OCI-LY1 (cell line): ENCODE measurements at regions not wholly inside any gene's neighbourhood (a gene's known extent, or its start where the extent isn't known, plus 50 kb on each side); places are given as distances from the start of the nearest gene placed in this dataset.

Experiments
- H2AFZ ChIP-seq: fragments of 200-600 bp; sonication (generic), shearing (Covaris generic); 2 replicates; pipeline ENCODE4 v1.6.0; 2014; ENCODE audit warnings: antibody characterized with exemption, mild to moderate bottlenecking, low read length
- H3F3A ChIP-seq: fragments of 200-600 bp; sonication (generic), shearing (Covaris generic); 2 replicates; pipeline ENCODE4 v1.6.0; 2014; ENCODE audit warnings: mild to moderate bottlenecking, antibody characterized with exemption, low read length, moderate library complexity; ENCODE audit not compliant: insufficient read depth
- H3K27ac ChIP-seq: fragments of 200-600 bp; sonication (generic); 2 replicates; pipeline ENCODE4 v1.5.1; 2014; ENCODE audit warnings: low read length, mixed run types, mild to moderate bottlenecking, low read depth; ENCODE audit not compliant: poor library complexity, severe bottlenecking
- H3K27me3 ChIP-seq: fragments of 200-600 bp; sonication (generic); 2 replicates; pipeline ENCODE4 v1.6.0; 2014; ENCODE audit warnings: antibody characterized with exemption, mild to moderate bottlenecking, low read length, moderate library complexity; ENCODE audit not compliant: insufficient read depth
- H3K36me3 ChIP-seq: fragments of 200-600 bp; sonication (generic); 2 replicates; pipeline ENCODE4 v1.6.1; 2014; ENCODE audit warnings: mild to moderate bottlenecking, antibody characterized with exemption, low read length, moderate library complexity, mixed read lengths; ENCODE audit not compliant: insufficient read depth
- H3K4me1 ChIP-seq: fragments of 200-600 bp; sonication (generic); 2 replicates; pipeline ENCODE4 v1.5.1; 2014; ENCODE audit warnings: mild to moderate bottlenecking, low read length, moderate library complexity; ENCODE audit not compliant: insufficient read depth, severe bottlenecking
- H3K4me2 ChIP-seq: fragments of 200-600 bp; sonication (generic), shearing (Covaris generic); 2 replicates; pipeline ENCODE4 v1.6.1; 2014; ENCODE audit warnings: low read length
- H3K4me3 ChIP-seq: fragments of 200-600 bp; sonication (generic); 2 replicates; pipeline ENCODE4 v1.5.1; 2014; ENCODE audit warnings: low read length, low read depth, mild to moderate bottlenecking, mixed read lengths; ENCODE audit not compliant: poor library complexity, severe bottlenecking
- H3K79me2 ChIP-seq: fragments of 200-600 bp; shearing (Covaris generic); 2 replicates; pipeline ENCODE4 v1.6.1; 2016; ENCODE audit warnings: mixed run types, low read length, mixed read lengths; ENCODE audit not compliant: insufficient read depth
- H3K9ac ChIP-seq: fragments of 200-600 bp; sonication (generic), shearing (Covaris generic); 2 replicates; pipeline ENCODE4 v1.6.1; 2014; ENCODE audit warnings: mild to moderate bottlenecking, low read length, mixed read lengths
- H3K9me2 ChIP-seq: fragments of 200-600 bp; sonication (generic), shearing (Covaris generic); 2 replicates; pipeline ENCODE4 v1.6.1; 2014; ENCODE audit warnings: low read depth, mild to moderate bottlenecking, low read length, mixed read lengths
- H3K9me3 ChIP-seq: fragments of 200-600 bp; shearing (Covaris generic); 2 replicates; pipeline ENCODE4 v1.6.1; 2014; ENCODE audit warnings: low read length, mixed read lengths
- H4K20me1 ChIP-seq: fragments of 200-600 bp; sonication (generic), shearing (Covaris generic); 2 replicates; pipeline ENCODE4 v1.6.0; 2016; ENCODE audit warnings: mild to moderate bottlenecking, low read length; ENCODE audit not compliant: insufficient read depth
- EZH2 ChIP-seq: fragments of 200-600 bp; sonication (generic), shearing (Covaris generic); IDR thresholded peaks from 2 replicates; pipeline ENCODE4 v1.8.0; 2017; ENCODE audit warnings: borderline replicate concordance, mixed run types, mild to moderate bottlenecking, antibody characterized with exemption, low read length, moderate library complexity, mixed read lengths
- TF ChIP-seq, protein P1 (sequence below): fragments of 200-600 bp; sonication (generic), shearing (Covaris generic); IDR thresholded peaks from 2 replicates; pipeline ENCODE4 v1.5.1; 2017; ENCODE audit warnings: mild to moderate bottlenecking, antibody characterized with exemption, low read length, moderate library complexity, mixed read lengths

GRCh38 chr3:96300743-96301142 lies 513.7 kb upstream of the EPHA6 start:
- H3K9me2 ChIP-seq = no peaks in the 10 kb centered on the region
- H3K27ac ChIP-seq = no peak overlapping the region

DNA sequence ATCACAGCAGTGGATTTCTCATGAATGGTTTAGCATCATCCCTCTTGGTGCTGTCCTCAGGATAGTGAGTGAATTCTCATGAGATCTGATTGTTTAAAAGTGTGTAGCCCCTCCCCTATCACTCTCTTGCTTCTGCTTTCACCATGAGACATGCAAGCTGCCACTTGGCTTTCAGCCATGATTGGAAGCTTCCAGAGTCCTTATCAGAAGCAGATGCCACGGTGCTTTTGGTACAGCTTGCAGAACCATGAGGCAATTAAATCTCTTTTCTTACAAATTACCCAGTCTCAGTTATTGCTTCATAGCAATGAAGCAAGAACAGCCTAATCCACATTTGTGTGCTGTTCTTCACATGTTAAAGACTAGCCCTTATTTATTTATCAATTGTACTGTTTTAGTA lies 495.2 kb upstream of the EPHA6 start:
- Histone ChIP-seq H3K27ac (no peak overlapping the region), H3K4me1 (no peaks in the 10 kb centered on the region), H3K9ac (no peak overlapping the region), H3K36me3 (no peaks in the 10 kb centered on the region), H3K27me3 (no peaks in the 10 kb centered on the region), H3K4me2 (no peak overlapping the region), H3K9me2 (no peaks in the 10 kb centered on the region), H4K20me1 (no peaks in the 10 kb centered on the region), H2AFZ (no peak overlapping the region), H3F3A (no peaks in the 10 kb centered on the region), H3K9me3 (no peaks in the 10 kb centered on the region), H3K4me3 (no peak overlapping the region), H3K79me2 (no peaks in the 10 kb centered on the region)
- no peak for TF ChIP-seq EZH2
- TF ChIP-seq, protein P1, sequence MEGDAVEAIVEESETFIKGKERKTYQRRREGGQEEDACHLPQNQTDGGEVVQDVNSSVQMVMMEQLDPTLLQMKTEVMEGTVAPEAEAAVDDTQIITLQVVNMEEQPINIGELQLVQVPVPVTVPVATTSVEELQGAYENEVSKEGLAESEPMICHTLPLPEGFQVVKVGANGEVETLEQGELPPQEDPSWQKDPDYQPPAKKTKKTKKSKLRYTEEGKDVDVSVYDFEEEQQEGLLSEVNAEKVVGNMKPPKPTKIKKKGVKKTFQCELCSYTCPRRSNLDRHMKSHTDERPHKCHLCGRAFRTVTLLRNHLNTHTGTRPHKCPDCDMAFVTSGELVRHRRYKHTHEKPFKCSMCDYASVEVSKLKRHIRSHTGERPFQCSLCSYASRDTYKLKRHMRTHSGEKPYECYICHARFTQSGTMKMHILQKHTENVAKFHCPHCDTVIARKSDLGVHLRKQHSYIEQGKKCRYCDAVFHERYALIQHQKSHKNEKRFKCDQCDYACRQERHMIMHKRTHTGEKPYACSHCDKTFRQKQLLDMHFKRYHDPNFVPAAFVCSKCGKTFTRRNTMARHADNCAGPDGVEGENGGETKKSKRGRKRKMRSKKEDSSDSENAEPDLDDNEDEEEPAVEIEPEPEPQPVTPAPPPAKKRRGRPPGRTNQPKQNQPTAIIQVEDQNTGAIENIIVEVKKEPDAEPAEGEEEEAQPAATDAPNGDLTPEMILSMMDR = no peak

More at GRCh38 chr3:96300743-96301142, 513.7 kb upstream of the EPHA6 start:
- Histone ChIP-seq H4K20me1 (no peaks in the 10 kb centered on the region), H3K9me3 (no peaks in the 10 kb centered on the region), H3K27me3 (no peaks in the 10 kb centered on the region), H3F3A (no peaks in the 10 kb centered on the region), H3K4me1 (no peaks in the 10 kb centered on the region), H3K36me3 (no peaks in the 10 kb centered on the region), H3K79me2 (no peaks in the 10 kb centered on the region), H3K4me2 (no peak overlapping the region), H2AFZ (no peak overlapping the region), H3K9ac (no peak overlapping the region), H3K4me3 (no peak overlapping the region)
- TF ChIP-seq EZH2 = no peak
- TF ChIP-seq, protein P1 = no peak

DNA sequence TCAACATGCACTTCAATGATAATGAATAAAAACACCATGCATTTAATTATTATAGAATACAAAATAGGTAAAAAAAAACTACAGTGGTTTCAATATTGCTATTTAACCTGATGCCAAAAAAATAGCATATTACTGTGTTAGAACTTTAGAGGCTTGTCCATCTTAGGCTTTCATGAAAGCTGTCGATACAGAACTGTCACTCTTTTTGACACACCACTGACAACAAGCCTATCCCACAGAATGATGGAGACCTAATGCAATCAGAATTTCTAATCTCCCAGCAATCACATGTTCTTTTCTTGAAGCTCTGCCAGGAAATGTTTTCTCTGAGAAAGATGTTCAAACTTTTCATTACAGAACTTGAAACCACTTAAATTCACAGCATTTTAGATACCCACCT lies 490.3 kb upstream of the EPHA6 start:
- H3K36me3 ChIP-seq = no peaks in the 10 kb centered on the region
- no peaks in the 10 kb centered on the region for H3K9me2 ChIP-seq
- no peaks in the 10 kb centered on the region for H3K27me3 ChIP-seq
- no peak overlapping the region for H3K9ac ChIP-seq
- H4K20me1 ChIP-seq = no peaks in the 10 kb centered on the region
- no peaks in the 10 kb centered on the region for H3K9me3 ChIP-seq
- H3K79me2 ChIP-seq = no peaks in the 10 kb centered on the region
- H3F3A ChIP-seq = no peaks in the 10 kb centered on the region
- H3K4me1 ChIP-seq = no peaks in the 10 kb centered on the region
- TF ChIP-seq EZH2 = no peak
- TF ChIP-seq, protein P1 = no peak
- no peak overlapping the region for H3K4me2 ChIP-seq
- no peak overlapping the region for H3K4me3 ChIP-seq
- H2AFZ ChIP-seq = no peak overlapping the region
- no peak overlapping the region for H3K27ac ChIP-seq
